ENCODE measurements at regions not wholly inside any gene's neighbourhood (a gene's known extent, or its start where the extent isn't known, plus 50 kb on each side); places are given as distances from the start of the nearest gene placed in this dataset.

GRCh38 chrX:79079477-79079876, 65.0 kb upstream of the GPR174 start:
- Mint-ChIP-seq H3K4me3 (no peak overlapping the region), H3K27ac (no peak overlapping the region), H3K9me3 (no peaks in the 10 kb centered on the region), H3K4me1 (peaks cover 11% of the 10 kb centered on the region), H3K27me3 (no peaks in the 10 kb centered on the region), H3K36me3 (ENCODE audit: low read depth) (no peaks in the 10 kb centered on the region)
- POLR2A ChIA-PET, result no interaction called here
- intact Hi-C loops (cut with micrococcal nuclease), result no loop called here
- ATAC-seq (ENCODE audit: low read depth) (no peak), DNase-seq (no peak)
- CTCF ChIA-PET, result interaction anchor here (0.6 to 4.5 kb wide), 4 partner anchors 191 to 1193 kb away, joined by 3 to 32 read pairs (median 3); no protein-coding TSS in a partner anchor
- no peak for TF ChIP-seq CTCF (IDR thresholded peaks at IDR 0.05)

- Mint-ChIP-seq H3K9me3 (no peaks in the 10 kb centered on the region), H3K4me3 (no peak overlapping the region), H3K27me3 (no peaks in the 10 kb centered on the region), H3K36me3 (ENCODE audit: low read depth) (no peaks in the 10 kb centered on the region), H3K4me1 (peaks cover 11% of the 10 kb centered on the region), H3K27ac (no peak overlapping the region)
- no peak for TF ChIP-seq CTCF (IDR thresholded peaks at IDR 0.05)
- ChIA-PET POLR2A (no interaction called here), CTCF (interaction anchor here (0.6 to 4.5 kb wide), 4 partner anchors 191 to 1193 kb away, joined by 3 to 32 read pairs (median 3); no protein-coding TSS in a partner anchor)
- DNase-seq (no peak), ATAC-seq (ENCODE audit: low read depth) (no peak)
- intact Hi-C loops (cut with micrococcal nuclease), result loop anchor here (2.0 to 5.0 kb wide), 3 partner anchors 133 to 958 kb away; partner anchors contain the start of gene P2RY10
Measured at GRCh38 chrX:79080141-79080540, 64.3 kb upstream of the GPR174 start.

GRCh38 chrX:79081895-79082512, 62.5 kb upstream of the GPR174 start:
- intact Hi-C loops (cut with micrococcal nuclease), result loop anchor here (1.0 to 5.0 kb wide), 7 partner anchors 135 to 960 kb away; partner anchors contain the start of gene P2RY10
- DNase-seq (no peak), ATAC-seq (ENCODE audit: low read depth) (peak; percentile 77)
- Mint-ChIP-seq H3K4me1 (peaks cover 12% of the 10 kb centered on the region), H3K27me3 (no peaks in the 10 kb centered on the region), H3K9me3 (no peaks in the 10 kb centered on the region), H3K27ac (peak overlapping the region; percentile 77), H3K36me3 (ENCODE audit: low read depth) (no peaks in the 10 kb centered on the region), H3K4me3 (peak overlapping the region; percentile 0)
- CTCF ChIA-PET, result interaction anchor here (0.6 to 4.5 kb wide), 21 partner anchors 25 to 530 kb away, joined by 3 to 32 read pairs (median 4); partner anchors contain the start of genes GPR174 and P2RY10
- TF ChIP-seq CTCF (IDR thresholded peaks at IDR 0.05), result no peak
- POLR2A ChIA-PET, result interaction anchor here (0.6 to 1.1 kb wide), 4 partner anchors 25 to 189 kb away, joined by 3 to 5 read pairs (median 4); partner anchors contain the start of gene P2RY10

- H3K27me3 Mint-ChIP-seq, result no peaks in the 10 kb centered on the region
- no peak for TF ChIP-seq CTCF (IDR thresholded peaks at IDR 0.05)
- no peak overlapping the region for H3K27ac Mint-ChIP-seq
- no peaks in the 10 kb centered on the region for H3K36me3 Mint-ChIP-seq (ENCODE audit: low read depth)
- DNase-seq, result no peak
- ChIA-PET CTCF (interaction anchor here (1.5 to 4.5 kb wide), 5 partner anchors 61 to 528 kb away, joined by 4 to 32 read pairs (median 12); partner anchors contain the start of genes GPR174 and P2RY10), POLR2A (no interaction called here)
- H3K9me3 Mint-ChIP-seq, result no peaks in the 10 kb centered on the region
- peaks cover 14% of the 10 kb centered on the region for H3K4me1 Mint-ChIP-seq
- H3K4me3 Mint-ChIP-seq, result no peak overlapping the region
- no peak for ATAC-seq (ENCODE audit: low read depth)
- intact Hi-C loops (cut with micrococcal nuclease), result loop anchor here (1.0 to 5.0 kb wide), 6 partner anchors 136 to 961 kb away; partner anchors contain the start of gene P2RY10
Measured at GRCh38 chrX:79082899-79083298, 61.6 kb upstream of the GPR174 start.

- Mint-ChIP-seq H3K27ac (no peak overlapping the region), H3K36me3 (ENCODE audit: low read depth) (no peaks in the 10 kb centered on the region), H3K4me3 (no peak overlapping the region), H3K27me3 (no peaks in the 10 kb centered on the region), H3K9me3 (no peaks in the 10 kb centered on the region), H3K4me1 (peaks cover 26% of the 10 kb centered on the region)
- CTCF ChIA-PET, result no interaction called here
- POLR2A ChIA-PET, result no interaction called here
- intact Hi-C loops (cut with micrococcal nuclease), result loop anchor here (5.0 kb wide), 2 partner anchors 138 to 963 kb away; partner anchors contain the start of gene P2RY10
- DNase-seq (no peak), ATAC-seq (ENCODE audit: low read depth) (no peak)
- TF ChIP-seq CTCF (IDR thresholded peaks at IDR 0.05), result no peak
Measured at GRCh38 chrX:79084923-79085322, 59.6 kb upstream of the GPR174 start.

Measured in activated B cell treated with CpG ODN at 0.5 μM for 24 hours (primary cell).